HL-60 (cell line): ENCODE measurements at regions not wholly inside any gene's neighbourhood (a gene's known extent, or its start where the extent isn't known, plus 50 kb on each side); places are given as distances from the start of the nearest gene placed in this dataset.

Experiments
- DNase-seq, 2 experiments: peaks; one replicate each; pipeline ENCODE4 v3.0.0-alpha.2; 2010 to 2020; ENCODE audit warnings: low read depth in 1 of 2, low spot score in 1 of 2
- H3K27ac ChIP-seq: fragments of 250-450 bp; sonication (Bioruptor Pico); replicated peaks from 2 replicates; pipeline ENCODE4 v1.5.1; 2020; ENCODE audit warnings: mild to moderate bottlenecking, moderate library complexity
- H3K27me3 ChIP-seq: fragments of 250-450 bp; sonication (Bioruptor Pico); 2 replicates; pipeline ENCODE4 v1.5.1; 2021; ENCODE audit warnings: mild to moderate bottlenecking, moderate library complexity; ENCODE audit not compliant: insufficient read depth, poor library complexity, severe bottlenecking
- H3K4me3 ChIP-seq: replicated peaks from 2 replicates; pipeline ENCODE4 v1.5.1; 2011; ENCODE audit warnings: mild to moderate bottlenecking, control low read depth, low read length; ENCODE audit not compliant: insufficient read depth
- CTCF ChIP-seq: IDR thresholded peaks from one replicate; pipeline ENCODE4 v1.5.1; 2011; ENCODE audit warnings: low read length, control low read depth, inconsistent platforms; ENCODE audit not compliant: insufficient read depth
- GABPA ChIP-seq: IDR thresholded peaks from 2 replicates; pipeline ENCODE4 v1.6.1; 2012; ENCODE audit warnings: low read depth
- POLR2AphosphoS5 ChIP-seq: IDR thresholded peaks from 2 replicates; pipeline ENCODE4 v1.6.1; 2012; ENCODE audit warnings: low read depth
- SPI1 ChIP-seq: IDR thresholded peaks from 2 replicates; pipeline ENCODE4 v1.6.1; 2012; ENCODE audit warnings: low read depth, mild to moderate bottlenecking, borderline replicate concordance
- TF ChIP-seq, protein P1 (sequence below): IDR thresholded peaks from 2 replicates; pipeline ENCODE4 v1.6.1; 2012; ENCODE audit warnings: low read depth; ENCODE audit not compliant: insufficient replicate concordance

DNA sequence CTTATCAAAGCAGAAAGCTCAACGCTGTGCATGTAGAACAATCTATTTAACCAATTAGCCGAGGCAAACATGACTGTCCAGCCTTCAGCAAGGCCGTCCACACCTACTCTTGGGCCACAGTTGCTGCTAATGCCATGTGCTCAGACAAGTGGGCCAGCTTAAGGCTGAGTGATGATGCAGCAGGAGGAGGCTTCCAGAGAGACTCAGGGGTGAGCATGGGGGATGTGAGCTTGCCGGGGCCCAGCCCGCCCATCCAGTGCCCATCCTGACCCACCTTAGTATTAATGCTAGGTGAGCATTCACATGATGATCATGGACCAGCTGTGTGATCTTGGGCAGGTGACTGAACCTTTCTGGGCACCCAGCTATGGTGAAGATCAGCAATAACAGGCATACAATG lies 150.1 kb downstream of the TPRA1 start:
- TF ChIP-seq SPI1 (no peak), POLR2AphosphoS5 (no peak), GABPA (no peak), CTCF (no peak)
- TF ChIP-seq, protein P1, sequence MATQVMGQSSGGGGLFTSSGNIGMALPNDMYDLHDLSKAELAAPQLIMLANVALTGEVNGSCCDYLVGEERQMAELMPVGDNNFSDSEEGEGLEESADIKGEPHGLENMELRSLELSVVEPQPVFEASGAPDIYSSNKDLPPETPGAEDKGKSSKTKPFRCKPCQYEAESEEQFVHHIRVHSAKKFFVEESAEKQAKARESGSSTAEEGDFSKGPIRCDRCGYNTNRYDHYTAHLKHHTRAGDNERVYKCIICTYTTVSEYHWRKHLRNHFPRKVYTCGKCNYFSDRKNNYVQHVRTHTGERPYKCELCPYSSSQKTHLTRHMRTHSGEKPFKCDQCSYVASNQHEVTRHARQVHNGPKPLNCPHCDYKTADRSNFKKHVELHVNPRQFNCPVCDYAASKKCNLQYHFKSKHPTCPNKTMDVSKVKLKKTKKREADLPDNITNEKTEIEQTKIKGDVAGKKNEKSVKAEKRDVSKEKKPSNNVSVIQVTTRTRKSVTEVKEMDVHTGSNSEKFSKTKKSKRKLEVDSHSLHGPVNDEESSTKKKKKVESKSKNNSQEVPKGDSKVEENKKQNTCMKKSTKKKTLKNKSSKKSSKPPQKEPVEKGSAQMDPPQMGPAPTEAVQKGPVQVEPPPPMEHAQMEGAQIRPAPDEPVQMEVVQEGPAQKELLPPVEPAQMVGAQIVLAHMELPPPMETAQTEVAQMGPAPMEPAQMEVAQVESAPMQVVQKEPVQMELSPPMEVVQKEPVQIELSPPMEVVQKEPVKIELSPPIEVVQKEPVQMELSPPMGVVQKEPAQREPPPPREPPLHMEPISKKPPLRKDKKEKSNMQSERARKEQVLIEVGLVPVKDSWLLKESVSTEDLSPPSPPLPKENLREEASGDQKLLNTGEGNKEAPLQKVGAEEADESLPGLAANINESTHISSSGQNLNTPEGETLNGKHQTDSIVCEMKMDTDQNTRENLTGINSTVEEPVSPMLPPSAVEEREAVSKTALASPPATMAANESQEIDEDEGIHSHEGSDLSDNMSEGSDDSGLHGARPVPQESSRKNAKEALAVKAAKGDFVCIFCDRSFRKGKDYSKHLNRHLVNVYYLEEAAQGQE, result no peak
- no peak for DNase-seq
- no peak overlapping the region for H3K4me3 ChIP-seq
- H3K27ac ChIP-seq, result no peak overlapping the region
- H3K27me3 ChIP-seq, result no peaks in the 10 kb centered on the region

GRCh38 chr3:127439621-127440020 lies 150.9 kb downstream of the TPRA1 start:
- no peak for TF ChIP-seq CTCF
- TF ChIP-seq, protein P1, result no peak
- no peak for DNase-seq
- no peak overlapping the region for H3K4me3 ChIP-seq
- H3K27me3 ChIP-seq, result no peaks in the 10 kb centered on the region
- no peak overlapping the region for H3K27ac ChIP-seq

DNA sequence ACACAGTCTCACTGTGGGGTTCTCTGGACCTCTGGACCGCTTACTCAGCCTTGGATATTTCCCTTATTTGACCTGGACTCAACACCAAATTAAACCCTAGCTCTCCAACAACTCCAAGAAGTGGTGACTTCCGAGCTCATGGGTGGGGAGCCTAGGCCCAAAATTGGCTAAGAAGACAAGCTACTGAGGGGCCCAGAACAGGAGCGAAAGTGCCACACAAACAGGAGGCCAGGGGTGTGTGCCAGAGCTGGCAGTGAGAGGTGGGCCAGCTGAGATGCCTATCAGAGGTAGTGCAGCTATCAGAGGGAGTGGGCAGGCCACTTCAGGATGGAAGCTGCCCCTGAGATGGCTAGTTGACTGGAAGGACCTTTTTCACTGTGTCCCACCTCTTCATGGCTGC lies 151.1 kb upstream of the PRR20G start:
- no peak overlapping the region for H3K27ac ChIP-seq
- no peak overlapping the region for H3K4me3 ChIP-seq
- no peak for TF ChIP-seq CTCF
- no peak for TF ChIP-seq POLR2AphosphoS5
- no peak for TF ChIP-seq GABPA
- TF ChIP-seq, protein P1, result no peak
- no peak for TF ChIP-seq SPI1
- DNase-seq, result no peak
- no peaks in the 10 kb centered on the region for H3K27me3 ChIP-seq
